HCT116 (cell line): ENCODE measurements at regions not wholly inside any gene's neighbourhood (a gene's known extent, or its start where the extent isn't known, plus 50 kb on each side); places are given as distances from the start of the nearest gene placed in this dataset.

Experiments used
- ATAC-seq: fragments of 200-7000 bp; cut with Tn5 transposase; 2 replicates; pipeline ENCODE4 v1.9.1; 2020; ENCODE audit warnings: mild to moderate bottlenecking, moderate library complexity
- BruUV-seq: library from RNA; stranded (reverse); fragments of 400-500 nt; replicated peaks from 2 replicates; lab custom pipeline; 2021; lab: Mats Ljungman, UMichigan
- CTCF ChIA-PET: fragments of 300-600 bp; sonication (Branson Sonifier 250); formaldehyde crosslinking; loops from one replicate; lab custom pipeline; 2021; ENCODE audit warnings: antibody characterized with exemption; lab: Charles Lee
- POLR2A ChIA-PET: fragments of 300-600, 350-600 bp; sonication (Branson Sonifier 250); formaldehyde crosslinking; loops from one replicate; lab custom pipeline; 2021; ENCODE audit warnings: antibody characterized with exemption; lab: Charles Lee
- RAD21 ChIA-PET, 2 experiments: fragments of 300-600 bp; sonication (Branson Sonifier 250); formaldehyde crosslinking; loops; one replicate each; lab custom pipeline; 2023; ENCODE audit warnings: low total read pairs in 2 of 2; ENCODE audit not compliant: uncharacterized antibody in 2 of 2, unreplicated experiment in 2 of 2, low non-redundant PET in 1 of 2; lab: Charles Lee
- DNase-seq: peaks from one replicate; pipeline ENCODE4 v3.0.0-alpha.2; 2010; ENCODE audit warnings: low read depth, low spot score
- H2AFZ ChIP-seq: fragments of 200-600 bp; shearing (Covaris generic), sonication (generic); 2 replicates; pipeline ENCODE4 v1.6.1; 2017; ENCODE audit warnings: low read depth, mixed run types, mixed read lengths, antibody characterized with exemption, low read length; ENCODE audit not compliant: poor library complexity, severe bottlenecking
- H3K27ac ChIP-seq: 2 replicates; pipeline ENCODE4 v1.5.1; 2012; ENCODE audit warnings: low read depth, low read length
- H3K27me3 ChIP-seq: fragments of 200-600 bp; sonication (generic); 2 replicates; pipeline ENCODE4 v1.6.1; 2016; ENCODE audit warnings: mixed run types, low read length, mixed read lengths; ENCODE audit not compliant: insufficient read depth
- H3K36me3 ChIP-seq, 2 experiments: fragments of 200-500 bp in 1 of 2; fragments of 200-600 bp in 1 of 2; sonication (Bioruptor generic) in 1 of 2; sonication (generic) in 1 of 2; 2 replicates each; pipeline versions ENCODE4 v1.5.1 to v1.6.1; 2014 to 2016; ENCODE audit warnings: low read length in 2 of 2, inconsistent platforms in 1 of 2, mixed read lengths in 1 of 2, mixed run types in 1 of 2; ENCODE audit not compliant: insufficient read depth in 2 of 2, control insufficient read depth in 1 of 2
- H3K4me1 ChIP-seq, 2 experiments: fragments of 200-600 bp in 1 of 2; sonication (generic) in 1 of 2; 2 replicates each; pipeline versions ENCODE4 v1.5.1 to v1.6.1; 2012 to 2017; ENCODE audit warnings: low read length in 2 of 2, inconsistent platforms in 1 of 2, mild to moderate bottlenecking in 1 of 2, mixed read lengths in 1 of 2, mixed run types in 1 of 2, moderate library complexity in 1 of 2; ENCODE audit not compliant: insufficient read depth in 2 of 2, control insufficient read depth in 1 of 2
- H3K4me2 ChIP-seq: fragments of 200-600 bp; sonication (generic); 2 replicates; pipeline ENCODE4 v1.6.1; 2017; ENCODE audit warnings: mixed run types, low read length, mixed read lengths
- H3K4me3 ChIP-seq, 2 experiments: fragments of 200-600 bp in 1 of 2; sonication (generic) in 1 of 2; replicated peaks in 1 of 2; 2 replicates each; pipeline ENCODE4 v1.5.1; 2011 to 2016; ENCODE audit warnings: low read length in 2 of 2, control low read depth in 1 of 2, low read depth in 1 of 2, mild to moderate bottlenecking in 1 of 2, mixed read lengths in 1 of 2, mixed run types in 1 of 2
- H3K79me2 ChIP-seq: fragments of 200-600 bp; sonication (generic); 2 replicates; pipeline ENCODE4 v1.6.1; 2017; ENCODE audit warnings: mild to moderate bottlenecking, mixed run types, low read length, moderate library complexity, mixed read lengths; ENCODE audit not compliant: insufficient read depth
- H3K9ac ChIP-seq: fragments of 200-600 bp; sonication (generic); 2 replicates; pipeline ENCODE4 v1.6.1; 2016; ENCODE audit warnings: low read length, mixed read lengths
- H3K9me2 ChIP-seq: fragments of 200-600 bp; sonication (generic), shearing (Covaris generic); 2 replicates; pipeline ENCODE4 v1.6.1; 2017; ENCODE audit warnings: mixed run types, mild to moderate bottlenecking, moderate library complexity; ENCODE audit not compliant: insufficient read depth
- H3K9me3 ChIP-seq, 2 experiments: fragments of 200-500 bp in 1 of 2; fragments of 200-600 bp in 1 of 2; sonication (Bioruptor generic) in 1 of 2; sonication (generic) in 1 of 2; 2 replicates each; pipeline ENCODE4 v1.6.1; 2014 to 2017; ENCODE audit warnings: low read length in 2 of 2, mixed read lengths in 2 of 2, inconsistent platforms in 1 of 2, low read depth in 1 of 2, mild to moderate bottlenecking in 1 of 2, mixed run types in 1 of 2, moderate library complexity in 1 of 2; ENCODE audit not compliant: control insufficient read depth in 1 of 2, insufficient read depth in 1 of 2
- H4K20me1 ChIP-seq: fragments of 200-600 bp; sonication (generic), shearing (Covaris generic); 2 replicates; pipeline ENCODE4 v1.6.1; 2017; ENCODE audit warnings: mixed run types, mild to moderate bottlenecking, moderate library complexity; ENCODE audit not compliant: insufficient read depth
- CBX3 ChIP-seq: IDR thresholded peaks from 2 replicates; pipeline ENCODE4 v1.6.1; 2012; ENCODE audit warnings: low read depth
- EGR1 ChIP-seq: IDR thresholded peaks from 2 replicates; pipeline ENCODE4 v1.6.1; 2012; ENCODE audit warnings: low read depth
- JUND ChIP-seq: IDR thresholded peaks from 2 replicates; pipeline ENCODE4 v1.6.1; 2012
- POLR2A ChIP-seq: IDR thresholded peaks from 2 replicates; pipeline ENCODE4 v1.7.0; 2011; ENCODE audit warnings: borderline replicate concordance; ENCODE audit not compliant: insufficient read depth, insufficient read length; ENCODE audit errors: extremely low read depth
- SIN3A ChIP-seq: IDR thresholded peaks from 2 replicates; pipeline ENCODE4 v1.6.1; 2012; ENCODE audit warnings: low read depth
- SP1 ChIP-seq: IDR thresholded peaks from 2 replicates; pipeline ENCODE4 v1.6.1; 2012; ENCODE audit warnings: low read depth
- YY1 ChIP-seq: IDR thresholded peaks from 2 replicates; pipeline ENCODE4 v1.6.1; 2011; ENCODE audit warnings: low read length, low read depth, moderate library complexity, mild to moderate bottlenecking; ENCODE audit not compliant: insufficient replicate concordance; ENCODE audit errors: extremely low read depth
- ZFX ChIP-seq: fragments of 450-650 bp; IDR thresholded peaks from 2 replicates; pipeline ENCODE4 v1.6.1; 2017
- ZNF274 ChIP-seq: fragments of 200-500 bp; sonication (Bioruptor generic); IDR thresholded peaks from 2 replicates; pipeline ENCODE4 v1.6.1; 2014; ENCODE audit warnings: mild to moderate bottlenecking, low read depth, low read length, inconsistent platforms
- intact Hi-C: fragments of 100-400 bp; cut with micrococcal nuclease; formaldehyde crosslinking; loops from 2 replicates; pipeline ENCODE4 v1.10.0; 2022
- TF ChIP-seq, protein P1 (sequence below): IDR thresholded peaks from 2 replicates; pipeline ENCODE4 v1.6.1; 2012
- TF ChIP-seq, protein P2 (sequence below): IDR thresholded peaks from 2 replicates; pipeline ENCODE4 v1.6.1; 2012; ENCODE audit warnings: low read depth

DNA sequence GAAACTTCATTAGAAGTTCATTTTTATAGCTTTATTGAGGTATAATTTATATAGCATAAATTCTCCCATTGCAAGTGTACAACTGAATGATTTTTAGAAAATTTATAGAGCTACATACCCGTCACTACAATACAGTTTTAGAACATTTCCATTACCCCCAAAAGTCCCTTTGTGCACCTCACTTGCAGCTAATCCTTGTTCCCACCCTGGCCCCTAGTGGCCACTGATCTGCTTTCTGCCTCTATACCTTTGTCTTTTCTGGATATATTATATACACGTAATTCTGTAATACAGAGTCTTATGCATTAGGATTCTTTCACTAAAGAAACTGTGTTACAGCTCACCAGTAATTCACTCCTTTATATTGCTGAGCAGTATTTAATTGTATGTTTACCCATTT is 145.1 kb upstream of the DIO2 start (continued):
- TF ChIP-seq SP1 (no peak), ZFX (no peak), SIN3A (no peak), EGR1 (no peak), POLR2A (no peak)
- TF ChIP-seq, protein P1, sequence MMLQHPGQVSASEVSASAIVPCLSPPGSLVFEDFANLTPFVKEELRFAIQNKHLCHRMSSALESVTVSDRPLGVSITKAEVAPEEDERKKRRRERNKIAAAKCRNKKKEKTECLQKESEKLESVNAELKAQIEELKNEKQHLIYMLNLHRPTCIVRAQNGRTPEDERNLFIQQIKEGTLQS, result no peak
- TF ChIP-seq, all 23 proteins: peak for 2

DNA sequence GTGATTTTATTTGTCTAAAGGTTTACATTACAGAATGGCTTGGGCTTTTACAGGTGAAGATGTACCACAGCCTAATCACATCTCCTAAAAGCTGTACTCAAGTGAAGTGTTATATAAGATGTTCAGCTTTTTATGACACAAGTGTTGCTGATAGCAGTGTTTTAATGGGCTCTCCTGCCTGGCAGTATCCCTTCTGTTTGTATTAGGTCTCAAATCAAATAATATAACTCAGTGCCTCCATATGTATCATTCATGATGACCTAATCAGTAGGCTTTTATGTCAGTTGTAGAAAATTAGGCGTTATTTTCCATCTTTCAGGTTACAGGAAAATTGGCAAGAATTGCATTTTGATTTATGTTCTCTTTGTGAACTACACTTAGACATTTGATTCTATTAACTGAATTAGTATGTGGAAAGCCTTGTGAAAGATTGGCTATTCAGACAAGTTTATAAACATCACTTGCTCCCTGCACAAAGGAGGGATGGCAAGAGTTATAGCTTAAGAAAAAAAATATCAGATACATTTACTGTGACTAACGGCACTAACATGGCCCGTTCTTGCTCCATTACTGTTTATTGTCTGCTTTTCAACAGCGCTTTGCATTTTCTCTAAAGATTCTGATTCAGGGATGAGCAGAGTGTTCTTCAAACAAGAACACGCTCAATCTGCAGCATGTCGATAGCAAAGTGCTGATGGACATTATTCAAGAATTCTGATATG is 143.7 kb upstream of the DIO2 start:
- H2AFZ ChIP-seq, result no peak overlapping the region
- CTCF ChIA-PET, result no interaction called here
- intact Hi-C loops, result loop anchor here (10.0 kb wide), 1 partner anchor 300 kb away; no protein-coding TSS in a partner anchor

More for the DNA sequence above, 143.7 kb upstream of the DIO2 start:
- Histone ChIP-seq H3K4me1 (no peaks in the 10 kb centered on the region), H3K79me2 (no peaks in the 10 kb centered on the region), H3K4me3 (no peak overlapping the region), H3K4me2 (no peak overlapping the region), H3K27me3 (no peaks in the 10 kb centered on the region), H3K9me2 (no peaks in the 10 kb centered on the region), H3K27ac (no peak overlapping the region), H4K20me1 (no peaks in the 10 kb centered on the region), H3K9ac (no peak overlapping the region), H3K9me3 (no peaks in the 10 kb centered on the region), H3K36me3 (no peaks in the 10 kb centered on the region)
- ChIA-PET POLR2A (no interaction called here), RAD21 (no interaction called here)
- no TSS peak for BruUV-seq
- TF ChIP-seq YY1 (no peak), ZNF274 (no peak), JUND (no peak), POLR2A (no peak), CBX3 (no peak)
- TF ChIP-seq, protein P2, sequence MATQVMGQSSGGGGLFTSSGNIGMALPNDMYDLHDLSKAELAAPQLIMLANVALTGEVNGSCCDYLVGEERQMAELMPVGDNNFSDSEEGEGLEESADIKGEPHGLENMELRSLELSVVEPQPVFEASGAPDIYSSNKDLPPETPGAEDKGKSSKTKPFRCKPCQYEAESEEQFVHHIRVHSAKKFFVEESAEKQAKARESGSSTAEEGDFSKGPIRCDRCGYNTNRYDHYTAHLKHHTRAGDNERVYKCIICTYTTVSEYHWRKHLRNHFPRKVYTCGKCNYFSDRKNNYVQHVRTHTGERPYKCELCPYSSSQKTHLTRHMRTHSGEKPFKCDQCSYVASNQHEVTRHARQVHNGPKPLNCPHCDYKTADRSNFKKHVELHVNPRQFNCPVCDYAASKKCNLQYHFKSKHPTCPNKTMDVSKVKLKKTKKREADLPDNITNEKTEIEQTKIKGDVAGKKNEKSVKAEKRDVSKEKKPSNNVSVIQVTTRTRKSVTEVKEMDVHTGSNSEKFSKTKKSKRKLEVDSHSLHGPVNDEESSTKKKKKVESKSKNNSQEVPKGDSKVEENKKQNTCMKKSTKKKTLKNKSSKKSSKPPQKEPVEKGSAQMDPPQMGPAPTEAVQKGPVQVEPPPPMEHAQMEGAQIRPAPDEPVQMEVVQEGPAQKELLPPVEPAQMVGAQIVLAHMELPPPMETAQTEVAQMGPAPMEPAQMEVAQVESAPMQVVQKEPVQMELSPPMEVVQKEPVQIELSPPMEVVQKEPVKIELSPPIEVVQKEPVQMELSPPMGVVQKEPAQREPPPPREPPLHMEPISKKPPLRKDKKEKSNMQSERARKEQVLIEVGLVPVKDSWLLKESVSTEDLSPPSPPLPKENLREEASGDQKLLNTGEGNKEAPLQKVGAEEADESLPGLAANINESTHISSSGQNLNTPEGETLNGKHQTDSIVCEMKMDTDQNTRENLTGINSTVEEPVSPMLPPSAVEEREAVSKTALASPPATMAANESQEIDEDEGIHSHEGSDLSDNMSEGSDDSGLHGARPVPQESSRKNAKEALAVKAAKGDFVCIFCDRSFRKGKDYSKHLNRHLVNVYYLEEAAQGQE, result no peak
- no peak for ATAC-seq
- DNase-seq, result no peak
